A673 (cell line): ENCODE measurements at regions not wholly inside any gene's neighbourhood (a gene's known extent, or its start where the extent isn't known, plus 50 kb on each side); places are given as distances from the start of the nearest gene placed in this dataset.

Experiments used
- CTCF ChIP-seq: fragments of 300-800, 200-600 bp; sonication (generic); conservative IDR thresholded peaks from 2 replicates; pipeline ENCODE4 v1.5.1; 2017; ENCODE audit warnings: low read depth, mild to moderate bottlenecking, antibody characterized with exemption, low read length, moderate library complexity, mixed read lengths
- EZH2 ChIP-seq: fragments of 200-600 bp; sonication (generic); IDR thresholded peaks from 2 replicates; pipeline ENCODE4 v1.6.1; 2017; ENCODE audit warnings: borderline replicate concordance, low read depth, mild to moderate bottlenecking, mixed read lengths, antibody characterized with exemption, low read length; ENCODE audit not compliant: poor library complexity, severe bottlenecking

GRCh38 chr5:57007344-57007743 is 55.4 kb upstream of the MIER3 start:
- TF ChIP-seq CTCF = no peak
- TF ChIP-seq EZH2 = no peak
